Vagina (tissue), 2 donors: ENCODE measurements at regions not wholly inside any gene's neighbourhood (a gene's known extent, or its start where the extent isn't known, plus 50 kb on each side); places are given as distances from the start of the nearest gene placed in this dataset.

Source experiments
- POLR2A ChIP-seq, 2 donors: fragments of 450-650 bp; IDR thresholded peaks; one replicate each; pipeline ENCODE4 v1.6.1; 2017; ENCODE audit warnings: antibody characterized with exemption in 2 of 2, mild to moderate bottlenecking in 2 of 2, moderate library complexity in 2 of 2
- POLR2AphosphoS5 ChIP-seq, 2 donors: sonication (generic); formaldehyde crosslinking; IDR thresholded peaks; one replicate each; pipeline ENCODE4 v1.9.0; 2017; ENCODE audit warnings: antibody characterized with exemption in 2 of 2, mild to moderate bottlenecking in 2 of 2, low read depth in 1 of 2; ENCODE audit not compliant: insufficient read depth in 1 of 2
- TF ChIP-seq, protein P1 (sequence below), 3 experiments: fragments of 450-650 bp in 2 of 3; fragments of 200-600 bp in 1 of 3; sonication (generic) in 1 of 3; IDR thresholded peaks; one replicate each; pipeline ENCODE4 v1.5.1; 2017 to 2019; ENCODE audit warnings: antibody characterized with exemption in 3 of 3, mild to moderate bottlenecking in 2 of 3, moderate library complexity in 2 of 3

DNA sequence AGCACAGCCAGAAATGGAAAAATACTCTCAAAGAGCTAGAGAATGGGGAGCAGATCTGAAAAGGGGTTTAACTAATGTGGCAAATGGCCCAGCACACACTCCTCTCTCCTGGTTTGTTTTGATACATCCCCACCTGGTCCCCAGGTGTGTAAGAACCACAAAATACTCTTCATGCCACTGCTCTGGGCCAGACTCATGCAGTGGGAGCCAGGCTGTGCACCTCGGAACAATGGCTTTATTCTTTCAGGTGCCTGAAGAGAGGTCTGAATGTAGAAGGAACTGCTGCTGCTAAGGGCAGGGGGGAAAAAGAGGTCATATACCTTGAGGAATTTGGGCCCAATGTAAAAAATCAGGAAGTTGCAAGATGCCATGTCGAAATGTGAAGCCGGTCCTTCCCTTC lies 123.9 kb upstream of the ADAMTSL1 start:
- TF ChIP-seq, protein P1, sequence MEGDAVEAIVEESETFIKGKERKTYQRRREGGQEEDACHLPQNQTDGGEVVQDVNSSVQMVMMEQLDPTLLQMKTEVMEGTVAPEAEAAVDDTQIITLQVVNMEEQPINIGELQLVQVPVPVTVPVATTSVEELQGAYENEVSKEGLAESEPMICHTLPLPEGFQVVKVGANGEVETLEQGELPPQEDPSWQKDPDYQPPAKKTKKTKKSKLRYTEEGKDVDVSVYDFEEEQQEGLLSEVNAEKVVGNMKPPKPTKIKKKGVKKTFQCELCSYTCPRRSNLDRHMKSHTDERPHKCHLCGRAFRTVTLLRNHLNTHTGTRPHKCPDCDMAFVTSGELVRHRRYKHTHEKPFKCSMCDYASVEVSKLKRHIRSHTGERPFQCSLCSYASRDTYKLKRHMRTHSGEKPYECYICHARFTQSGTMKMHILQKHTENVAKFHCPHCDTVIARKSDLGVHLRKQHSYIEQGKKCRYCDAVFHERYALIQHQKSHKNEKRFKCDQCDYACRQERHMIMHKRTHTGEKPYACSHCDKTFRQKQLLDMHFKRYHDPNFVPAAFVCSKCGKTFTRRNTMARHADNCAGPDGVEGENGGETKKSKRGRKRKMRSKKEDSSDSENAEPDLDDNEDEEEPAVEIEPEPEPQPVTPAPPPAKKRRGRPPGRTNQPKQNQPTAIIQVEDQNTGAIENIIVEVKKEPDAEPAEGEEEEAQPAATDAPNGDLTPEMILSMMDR (IDR thresholded peaks at IDR 0.05): no peak
- TF ChIP-seq POLR2A (IDR thresholded peaks at IDR 0.05) (no peak), POLR2AphosphoS5 (IDR thresholded peaks at IDR 0.05; ENCODE audit: insufficient read depth in 1 of 2, low read depth in 1 of 2) (no peak)
